HUES6 (cell line): ENCODE measurements at regions not wholly inside any gene's neighbourhood (a gene's known extent, or its start where the extent isn't known, plus 50 kb on each side); places are given as distances from the start of the nearest gene placed in this dataset.

Source experiments
- H3K27ac ChIP-seq: 2 replicates; pipeline ENCODE4 v1.7.0; 2013; ENCODE audit warnings: low read depth, mild to moderate bottlenecking, low read length, inconsistent platforms
- H3K27me3 ChIP-seq: 2 replicates; pipeline ENCODE4 v1.6.1; 2013; ENCODE audit warnings: low read length; ENCODE audit not compliant: control insufficient read depth, insufficient read depth
- H3K36me3 ChIP-seq: 2 replicates; pipeline ENCODE4 v1.6.1; 2013; ENCODE audit warnings: low read length; ENCODE audit not compliant: control insufficient read depth, insufficient read depth
- H3K4me1 ChIP-seq: 2 replicates; pipeline ENCODE4 v1.6.1; 2013; ENCODE audit warnings: low read length; ENCODE audit not compliant: control insufficient read depth, insufficient read depth
- H3K4me3 ChIP-seq: 2 replicates; pipeline ENCODE4 v1.5.1; 2013; ENCODE audit warnings: low read depth, low read length
- H3K9ac ChIP-seq: one replicate; pipeline ENCODE4 v1.6.1; 2013; ENCODE audit warnings: mild to moderate bottlenecking, low read length
- H3K9me3 ChIP-seq: 2 replicates; pipeline ENCODE4 v1.6.1; 2013; ENCODE audit warnings: low read depth, low read length; ENCODE audit not compliant: control insufficient read depth, insufficient read depth

DNA sequence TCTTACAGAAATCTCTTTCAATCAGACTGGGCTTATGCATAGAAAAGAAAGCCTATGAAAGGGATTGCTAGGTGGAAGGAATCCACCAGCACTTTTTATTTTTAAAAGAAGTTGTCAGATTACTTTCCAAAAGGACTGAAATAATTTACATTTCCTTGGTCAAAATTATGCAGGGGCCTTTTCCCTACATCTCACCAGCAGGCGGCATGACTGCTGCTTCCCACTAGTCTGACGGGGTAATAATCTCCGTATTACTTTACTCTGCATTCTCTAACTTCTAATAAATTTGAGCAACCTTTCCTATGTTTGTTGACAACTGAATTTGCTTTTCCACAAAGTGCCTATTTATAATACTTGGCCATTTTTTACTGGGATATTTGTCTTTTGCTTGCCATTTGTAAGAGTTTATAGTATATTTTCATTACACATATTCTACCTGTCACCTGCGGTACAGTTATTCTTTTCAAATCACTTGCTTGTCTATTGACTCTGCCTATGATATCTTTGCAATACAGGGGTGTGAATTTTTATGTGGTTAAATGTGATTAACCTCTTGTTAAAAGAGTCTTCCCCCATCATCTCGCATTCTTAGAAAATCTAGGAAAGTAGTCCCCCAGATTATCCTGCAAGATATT is 51.9 kb upstream of the USP47 start:
- Histone ChIP-seq H3K27me3 (no peaks in the 10 kb centered on the region; the same call in 1 of the 2 replicates), H3K4me1 (0 out of 2 replicates have a peak, but pooled peaks cover 3% of the 10 kb centered on the region), H3K36me3 (no peaks in the 10 kb centered on the region), H3K27ac (no peak overlapping the region), H3K9ac (no peak overlapping the region), H3K9me3 (no peaks in the 10 kb centered on the region), H3K4me3 (no peak overlapping the region)

DNA sequence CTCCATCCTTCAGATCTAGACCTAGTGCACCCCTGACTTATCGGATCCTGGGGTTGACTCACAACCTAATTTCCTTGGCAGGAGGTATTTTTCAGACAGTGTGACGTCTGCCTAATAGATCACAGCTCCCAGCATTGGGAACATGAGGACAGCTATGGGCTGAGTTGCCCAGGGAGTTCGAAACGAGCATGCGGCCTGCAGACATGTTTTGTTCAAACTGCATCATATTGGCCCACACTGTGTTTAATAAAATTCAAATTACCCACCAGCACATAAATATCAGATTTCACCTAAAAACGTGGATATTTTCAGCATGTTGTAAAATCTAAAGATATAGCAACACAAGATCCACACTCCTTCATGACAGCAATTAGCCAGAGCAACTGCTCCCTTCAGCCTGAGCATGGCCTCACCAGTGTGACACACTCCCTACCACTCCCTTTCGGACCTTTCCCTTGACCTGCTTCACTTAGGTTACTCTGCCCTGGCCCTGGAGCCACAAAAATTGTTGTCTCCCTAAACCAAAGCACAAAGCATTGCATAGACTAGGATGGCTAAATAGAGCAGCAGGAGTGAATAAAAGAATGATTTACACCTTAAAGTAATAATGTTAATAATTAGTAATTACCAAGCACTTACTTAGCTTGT is 53.6 kb upstream of the USP47 start:
- H3K27ac ChIP-seq: no peak overlapping the region
- H3K9ac ChIP-seq: no peak overlapping the region
- no peaks in the 10 kb centered on the region for H3K9me3 ChIP-seq
- no peak overlapping the region for H3K4me3 ChIP-seq
- no peaks in the 10 kb centered on the region for H3K36me3 ChIP-seq
- H3K4me1 ChIP-seq: 0 out of 2 replicates have a peak, but pooled peaks cover 3% of the 10 kb centered on the region
- no peaks in the 10 kb centered on the region for H3K27me3 ChIP-seq

DNA sequence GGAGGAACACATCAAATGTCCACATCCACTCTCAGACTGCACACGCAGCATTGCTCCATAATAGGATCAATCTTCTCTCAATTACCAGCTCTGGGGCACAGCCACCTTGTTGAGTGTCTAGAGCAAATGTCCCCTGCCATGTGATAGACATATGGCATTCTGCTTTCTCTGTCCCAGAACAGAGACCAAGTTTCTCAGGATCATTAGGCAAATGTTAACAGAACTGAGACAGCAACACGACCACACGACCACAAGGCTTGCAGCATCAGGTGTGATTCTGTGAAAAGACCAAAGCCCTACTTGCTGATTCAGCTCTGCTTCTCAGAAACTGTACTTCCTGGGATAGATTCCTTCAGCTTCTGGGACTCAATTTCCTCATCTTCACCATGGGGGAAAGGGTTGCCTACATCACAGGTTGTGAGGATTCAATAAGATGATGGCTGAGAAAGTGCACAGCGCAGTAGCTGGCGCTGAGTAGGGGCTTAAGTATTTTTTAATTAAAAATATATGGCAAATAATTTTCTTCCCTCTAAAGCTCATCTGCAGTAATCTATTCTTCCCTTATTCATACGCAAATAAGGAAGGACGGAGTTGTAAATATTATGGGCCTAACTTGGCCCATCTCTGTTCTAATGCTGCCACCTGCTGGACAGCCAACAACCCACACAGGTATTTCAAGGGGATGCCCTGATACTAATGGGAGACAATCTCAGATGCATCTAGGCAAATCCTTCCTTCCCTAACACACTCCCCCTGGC is 54.3 kb upstream of the USP47 start:
- Histone ChIP-seq H3K4me3 (no peak overlapping the region), H3K9me3 (no peaks in the 10 kb centered on the region), H3K36me3 (no peaks in the 10 kb centered on the region), H3K27ac (no peak overlapping the region), H3K9ac (no peak overlapping the region), H3K4me1 (0 out of 2 replicates have a peak, but pooled peaks cover 5% of the 10 kb centered on the region), H3K27me3 (no peaks in the 10 kb centered on the region)

DNA sequence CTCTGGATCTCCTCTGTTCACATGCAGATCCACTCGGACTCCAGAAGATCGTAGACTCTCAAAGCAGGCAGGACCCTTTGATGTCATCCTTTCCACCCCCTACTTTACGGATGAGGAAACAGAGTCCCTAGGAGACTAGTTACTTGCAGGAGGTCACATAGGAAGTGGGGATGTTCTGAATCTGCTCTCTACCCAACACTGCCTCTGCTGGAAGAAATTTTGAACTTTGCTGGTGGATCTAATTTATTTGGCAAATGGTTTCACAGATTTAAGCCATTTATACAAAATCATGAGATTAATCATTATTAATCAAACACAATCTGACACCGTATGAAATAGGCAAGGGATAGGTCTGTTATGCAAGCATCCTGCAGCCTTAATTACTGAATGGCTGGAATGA is 55.0 kb upstream of the USP47 start:
- Histone ChIP-seq H3K9ac (no peak overlapping the region), H3K9me3 (no peaks in the 10 kb centered on the region), H3K4me3 (no peak overlapping the region), H3K27me3 (no peaks in the 10 kb centered on the region), H3K36me3 (no peaks in the 10 kb centered on the region), H3K4me1 (0 out of 2 replicates have a peak, but pooled peaks cover 7% of the 10 kb centered on the region), H3K27ac (no peak overlapping the region)

DNA sequence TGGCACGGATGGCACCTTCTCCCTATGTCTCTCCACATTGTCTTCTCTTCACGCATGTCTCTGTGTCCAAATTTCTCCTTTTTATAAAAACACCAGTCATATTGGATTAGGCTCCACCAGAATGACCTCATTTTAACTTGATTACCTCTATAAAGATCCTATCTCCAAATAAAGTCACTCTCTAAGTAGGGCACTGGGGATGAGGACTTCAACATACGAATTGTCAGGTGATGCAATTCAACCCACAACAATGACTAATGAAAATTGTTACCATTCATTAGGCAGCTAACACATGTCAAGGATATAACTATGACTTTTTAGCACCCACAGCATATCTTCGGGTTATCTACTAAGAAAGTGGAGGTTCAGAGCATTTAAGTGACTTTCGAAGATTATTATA is 55.5 kb upstream of the USP47 start:
- H3K9me3 ChIP-seq: no peaks in the 10 kb centered on the region
- no peak overlapping the region for H3K9ac ChIP-seq
- H3K27me3 ChIP-seq: no peaks in the 10 kb centered on the region
- no peaks in the 10 kb centered on the region for H3K36me3 ChIP-seq
- H3K27ac ChIP-seq: no peak overlapping the region
- 0 out of 2 replicates have a peak, but pooled peaks cover 7% of the 10 kb centered on the region for H3K4me1 ChIP-seq
- no peak overlapping the region for H3K4me3 ChIP-seq

DNA sequence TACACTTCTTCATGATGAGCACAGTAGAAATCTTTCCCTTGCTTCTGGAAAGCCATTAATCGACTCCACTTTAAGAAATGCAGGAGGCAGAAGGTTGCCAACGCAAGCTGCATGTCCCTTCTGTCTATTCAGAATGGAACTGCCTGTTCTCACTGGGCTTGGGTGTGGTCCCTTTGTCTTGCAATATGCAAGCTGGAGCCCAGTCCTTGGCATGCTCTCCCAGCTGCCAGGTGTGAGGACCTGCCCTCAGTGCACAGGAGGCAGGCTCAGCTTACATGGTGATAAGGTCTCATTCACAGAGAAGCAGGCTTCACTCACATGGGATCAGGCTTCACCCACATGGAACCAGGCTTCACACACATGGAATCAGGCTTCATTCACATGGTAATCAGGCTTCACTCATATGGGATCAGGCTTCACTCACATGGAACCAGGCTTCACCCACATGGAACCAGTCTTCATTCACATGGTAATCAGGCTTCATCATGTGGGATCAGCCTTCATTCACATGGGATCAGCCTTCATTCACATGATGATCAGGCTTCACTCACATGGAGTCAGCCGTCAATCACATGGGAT is 59.2 kb upstream of the USP47 start:
- Histone ChIP-seq H3K27ac (no peak overlapping the region), H3K36me3 (no peaks in the 10 kb centered on the region), H3K4me1 (0 out of 2 replicates have a peak, but pooled peaks cover 7% of the 10 kb centered on the region), H3K9ac (no peak overlapping the region), H3K27me3 (peaks cover 4% of the 10 kb centered on the region; the same call in 1 of the 2 replicates), H3K4me3 (no peak overlapping the region), H3K9me3 (no peaks in the 10 kb centered on the region)

DNA sequence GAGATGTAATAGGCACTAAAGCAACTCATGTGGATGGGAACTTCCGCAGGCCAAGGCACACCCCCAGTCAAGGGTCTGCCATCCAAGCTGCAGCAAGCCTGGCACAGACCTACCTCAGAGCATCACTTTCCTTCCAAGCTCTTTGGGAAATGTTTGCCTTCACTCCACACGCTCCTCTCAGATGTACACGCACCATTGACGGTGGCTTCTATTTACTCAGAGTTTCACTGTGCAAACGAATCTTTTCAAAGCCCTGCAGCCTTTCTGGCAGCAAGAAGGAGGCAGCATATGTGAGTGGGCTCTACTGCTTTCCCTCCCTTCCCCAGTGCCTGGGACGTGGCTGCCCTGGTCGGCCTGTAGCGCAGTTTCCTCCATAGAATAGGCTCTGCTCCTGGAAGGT is 60.9 kb upstream of the USP47 start:
- H3K9ac ChIP-seq: no peak overlapping the region
- H3K4me3 ChIP-seq: no peak overlapping the region
- no peak overlapping the region for H3K27ac ChIP-seq
- peaks cover 11% of the 10 kb centered on the region; the same call in 1 of the 2 replicates for H3K27me3 ChIP-seq
- H3K36me3 ChIP-seq: no peaks in the 10 kb centered on the region
- no peaks in the 10 kb centered on the region for H3K9me3 ChIP-seq
- H3K4me1 ChIP-seq: 0 out of 2 replicates have a peak, but pooled peaks cover 5% of the 10 kb centered on the region

DNA sequence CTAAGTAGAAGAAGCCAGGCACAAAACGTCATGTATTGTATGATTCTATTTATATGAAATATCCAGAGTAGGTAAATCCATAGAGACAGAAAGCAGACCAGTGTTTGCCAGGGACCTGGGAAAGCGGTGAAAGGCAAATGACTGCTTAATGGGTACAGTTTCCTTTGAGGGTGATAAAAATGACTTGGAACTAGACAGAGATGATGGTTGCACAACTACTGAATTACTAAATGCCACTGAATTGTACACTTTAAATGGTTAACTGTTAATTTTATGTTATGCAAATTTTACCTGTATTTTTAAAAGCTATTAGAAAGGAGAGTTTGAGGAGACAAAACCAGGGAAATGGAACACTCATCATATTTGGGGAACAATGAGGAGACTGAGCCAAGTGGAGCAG is 61.8 kb upstream of the USP47 start:
- Histone ChIP-seq H3K36me3 (no peaks in the 10 kb centered on the region), H3K27me3 (peaks cover 11% of the 10 kb centered on the region; the same call in 1 of the 2 replicates), H3K4me1 (0 out of 2 replicates have a peak, but pooled peaks cover 5% of the 10 kb centered on the region), H3K4me3 (no peak overlapping the region), H3K9me3 (no peaks in the 10 kb centered on the region), H3K27ac (no peak overlapping the region), H3K9ac (no peak overlapping the region)

DNA sequence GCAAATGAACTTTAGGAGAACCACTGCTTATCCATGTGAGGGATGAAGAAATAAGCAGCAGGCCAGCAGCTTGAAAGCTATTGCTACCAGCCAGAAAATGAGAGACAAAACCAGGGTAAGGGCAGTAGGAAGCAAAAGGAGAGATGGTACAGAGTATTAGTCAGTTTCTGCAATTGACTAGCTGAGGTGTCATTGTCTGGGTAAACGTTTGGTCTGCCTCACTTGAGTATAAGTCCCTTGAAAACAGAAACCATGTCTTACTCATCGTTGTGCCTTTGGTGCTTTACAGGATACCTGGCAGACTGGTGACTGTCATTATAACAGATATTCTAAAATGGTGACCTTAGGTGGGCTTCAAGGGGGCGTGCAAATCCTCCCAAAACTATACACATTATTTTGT is 63.9 kb upstream of the USP47 start:
- Histone ChIP-seq H3K36me3 (no peaks in the 10 kb centered on the region), H3K27ac (no peak overlapping the region), H3K4me3 (no peak overlapping the region), H3K4me1 (0 out of 2 replicates have a peak, but pooled peaks cover 5% of the 10 kb centered on the region), H3K9ac (no peak overlapping the region), H3K27me3 (peaks cover 11% of the 10 kb centered on the region; the same call in 1 of the 2 replicates), H3K9me3 (no peaks in the 10 kb centered on the region)

DNA sequence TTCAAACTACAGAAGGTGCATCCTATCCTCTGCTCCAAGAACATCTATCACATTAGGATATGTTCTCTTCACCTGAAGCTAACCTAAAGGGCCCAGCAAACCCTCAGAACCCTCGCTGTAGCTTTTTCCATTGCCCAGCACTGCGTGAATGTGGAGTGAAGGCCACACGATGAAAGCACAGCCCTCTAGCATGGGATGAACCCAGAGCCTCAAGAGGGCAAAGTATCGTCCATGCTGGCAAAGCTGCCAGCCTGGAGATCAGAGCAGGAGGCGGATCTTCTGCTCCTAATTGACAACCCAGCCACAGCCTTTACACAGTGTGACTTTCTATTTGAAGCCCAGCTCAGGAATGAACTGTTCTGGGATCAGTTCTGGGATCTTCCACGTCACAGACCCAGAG is 65.1 kb upstream of the USP47 start:
- Histone ChIP-seq H3K27ac (no peak overlapping the region), H3K4me1 (no peaks in the 10 kb centered on the region), H3K36me3 (no peaks in the 10 kb centered on the region), H3K9ac (no peak overlapping the region), H3K9me3 (no peaks in the 10 kb centered on the region), H3K4me3 (no peak overlapping the region), H3K27me3 (peaks cover 11% of the 10 kb centered on the region; the same call in 1 of the 2 replicates)
